Ovary (tissue), 3 donors: ENCODE measurements at regions not wholly inside any gene's neighbourhood (a gene's known extent, or its start where the extent isn't known, plus 50 kb on each side); places are given as distances from the start of the nearest gene placed in this dataset.

Experiments used
- POLR2A ChIP-seq: fragments of 450-650 bp; IDR thresholded peaks from one replicate; pipeline ENCODE4 v1.6.1; 2017; ENCODE audit warnings: antibody characterized with exemption, mild to moderate bottlenecking, moderate library complexity
- TF ChIP-seq, protein P1 (sequence below), 3 donors: fragments of 450-650 bp in 2 of 3; fragments of 200-600 bp in 1 of 3; IDR thresholded peaks; one replicate each; pipeline versions ENCODE4 v1.5.1 to v1.8.0; 2016 to 2022; ENCODE audit warnings: antibody characterized with exemption in 3 of 3, mild to moderate bottlenecking in 1 of 3
- donor health status: DM: no; HTN: no; CAD: no.

DNA sequence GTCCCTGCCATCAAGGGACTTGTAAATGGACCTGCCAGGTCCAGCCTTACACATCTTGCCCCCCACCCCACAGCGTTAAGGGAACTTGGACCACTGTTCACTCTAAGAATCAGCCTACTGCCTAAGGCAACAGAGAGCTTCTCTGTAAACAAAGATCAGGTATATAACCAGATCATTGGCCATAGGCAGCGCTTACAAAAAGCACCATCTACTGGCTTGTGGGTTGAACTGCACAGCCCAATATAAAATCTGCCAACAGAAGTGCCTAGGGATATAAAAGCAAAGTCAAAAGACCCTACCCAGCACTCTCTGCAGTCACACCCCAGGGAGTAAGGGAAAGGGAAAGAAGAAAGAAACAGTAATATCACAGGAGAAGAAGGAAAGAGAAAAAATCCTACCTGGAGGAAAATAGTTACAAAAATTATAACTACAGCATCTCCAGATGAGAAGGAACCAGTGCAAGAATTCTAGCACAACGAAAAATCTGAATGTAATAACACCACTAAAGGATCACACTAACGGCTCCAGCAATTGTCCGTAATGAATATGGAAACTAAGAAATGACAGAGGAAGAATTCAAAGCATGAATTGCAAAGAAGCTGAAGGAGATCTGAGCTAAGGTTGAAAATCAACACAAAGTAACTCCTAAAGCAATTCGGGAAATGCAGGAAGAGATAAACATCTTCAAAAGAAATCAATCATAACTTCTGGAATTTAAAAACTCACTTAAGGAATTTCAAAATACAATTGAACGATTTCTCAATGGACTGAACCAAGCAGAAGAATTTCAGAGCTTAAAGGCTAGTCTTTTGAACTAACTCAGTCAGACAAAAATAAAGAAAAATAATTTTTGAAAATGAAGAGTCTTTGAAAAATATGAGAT is 95.2 kb upstream of the PCED1B start:
- TF ChIP-seq, protein P1, sequence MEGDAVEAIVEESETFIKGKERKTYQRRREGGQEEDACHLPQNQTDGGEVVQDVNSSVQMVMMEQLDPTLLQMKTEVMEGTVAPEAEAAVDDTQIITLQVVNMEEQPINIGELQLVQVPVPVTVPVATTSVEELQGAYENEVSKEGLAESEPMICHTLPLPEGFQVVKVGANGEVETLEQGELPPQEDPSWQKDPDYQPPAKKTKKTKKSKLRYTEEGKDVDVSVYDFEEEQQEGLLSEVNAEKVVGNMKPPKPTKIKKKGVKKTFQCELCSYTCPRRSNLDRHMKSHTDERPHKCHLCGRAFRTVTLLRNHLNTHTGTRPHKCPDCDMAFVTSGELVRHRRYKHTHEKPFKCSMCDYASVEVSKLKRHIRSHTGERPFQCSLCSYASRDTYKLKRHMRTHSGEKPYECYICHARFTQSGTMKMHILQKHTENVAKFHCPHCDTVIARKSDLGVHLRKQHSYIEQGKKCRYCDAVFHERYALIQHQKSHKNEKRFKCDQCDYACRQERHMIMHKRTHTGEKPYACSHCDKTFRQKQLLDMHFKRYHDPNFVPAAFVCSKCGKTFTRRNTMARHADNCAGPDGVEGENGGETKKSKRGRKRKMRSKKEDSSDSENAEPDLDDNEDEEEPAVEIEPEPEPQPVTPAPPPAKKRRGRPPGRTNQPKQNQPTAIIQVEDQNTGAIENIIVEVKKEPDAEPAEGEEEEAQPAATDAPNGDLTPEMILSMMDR (IDR thresholded peaks at IDR 0.05), result peak in 1 of 3 donors; percentile 32
- TF ChIP-seq POLR2A, result no peak
